WTC11 (cell line): ENCODE measurements at regions not wholly inside any gene's neighbourhood (a gene's known extent, or its start where the extent isn't known, plus 50 kb on each side); places are given as distances from the start of the nearest gene placed in this dataset.

Experiments
- CBFB ChIP-seq: sonication (generic); formaldehyde crosslinking; IDR thresholded peaks from 2 replicates; pipeline ENCODE4 v1.8.1; 2022; ENCODE audit warnings: mild to moderate bottlenecking, low read depth, missing genetic modification reagents
- ELF4 ChIP-seq: sonication (generic); formaldehyde crosslinking; IDR thresholded peaks from 2 replicates; pipeline ENCODE4 v1.8.1; 2022; ENCODE audit warnings: low read depth, mild to moderate bottlenecking, moderate library complexity, missing genetic modification reagents
- FOXP4 ChIP-seq: sonication (generic); formaldehyde crosslinking; IDR thresholded peaks from 2 replicates; pipeline ENCODE4 v1.8.0; 2022; ENCODE audit warnings: mild to moderate bottlenecking, missing genetic modification reagents
- JUN ChIP-seq: sonication (generic); formaldehyde crosslinking; IDR thresholded peaks from 2 replicates; pipeline ENCODE4 v1.8.0; 2023; ENCODE audit warnings: mild to moderate bottlenecking, missing genetic modification reagents
- MXD4 ChIP-seq: fragments of 250-450 bp; sonication (Bioruptor Pico); IDR thresholded peaks from 2 replicates; pipeline ENCODE4 v1.8.0; 2021; ENCODE audit warnings: mild to moderate bottlenecking, moderate library complexity, borderline replicate concordance
- SP1 ChIP-seq: sonication (generic); formaldehyde crosslinking; conservative IDR thresholded peaks from 2 replicates; pipeline ENCODE4 v1.8.1; 2022; ENCODE audit warnings: missing genetic modification reagents
- ZNF232 ChIP-seq: sonication (generic); formaldehyde crosslinking; IDR thresholded peaks from 2 replicates; pipeline ENCODE4 v1.8.0; 2022; ENCODE audit warnings: mild to moderate bottlenecking, missing genetic modification reagents
- ZNF263 ChIP-seq: sonication (generic); formaldehyde crosslinking; IDR thresholded peaks from 2 replicates; pipeline ENCODE4 v1.8.1; 2022; ENCODE audit warnings: low read depth, mild to moderate bottlenecking, moderate library complexity, missing genetic modification reagents
- TF ChIP-seq, protein P1 (sequence below): fragments of 200-600 bp; IDR thresholded peaks from 2 replicates; pipeline ENCODE4 v1.8.0; 2022; ENCODE audit warnings: antibody characterized with exemption
- TF ChIP-seq, protein P2 (sequence below): sonication (generic); formaldehyde crosslinking; IDR thresholded peaks from 2 replicates; pipeline ENCODE4 v1.8.1; 2022; ENCODE audit warnings: missing genetic modification reagents, borderline replicate concordance
- TF ChIP-seq, protein P3 (sequence below): sonication (generic); formaldehyde crosslinking; conservative IDR thresholded peaks from 2 replicates; pipeline ENCODE4 v1.8.1; 2023; ENCODE audit warnings: mild to moderate bottlenecking, low read depth, missing genetic modification reagents, moderate library complexity
- TF ChIP-seq, protein P4 (sequence below): sonication (generic); formaldehyde crosslinking; IDR thresholded peaks from 2 replicates; pipeline ENCODE4 v1.8.0; 2022; ENCODE audit warnings: mild to moderate bottlenecking, missing genetic modification reagents

DNA sequence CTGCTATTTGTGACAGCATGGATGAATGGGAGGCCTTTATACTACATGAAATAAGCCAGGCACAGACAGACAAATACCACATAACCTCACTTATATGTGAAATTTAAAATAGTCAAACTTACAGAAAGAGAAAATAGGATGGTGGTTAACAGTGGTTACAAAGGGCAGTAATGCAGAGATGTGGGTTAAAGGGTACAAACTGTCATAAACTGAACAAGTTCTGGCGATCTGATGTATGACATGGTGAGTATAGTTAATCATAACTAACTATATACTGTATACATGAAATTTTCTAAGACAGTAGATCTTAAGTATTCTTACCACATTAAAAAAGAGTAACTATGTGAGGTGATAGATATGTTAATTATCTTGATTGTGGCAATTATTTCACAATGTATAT lies 558.1 kb upstream of the ZNF804A start:
- TF ChIP-seq, protein P1, sequence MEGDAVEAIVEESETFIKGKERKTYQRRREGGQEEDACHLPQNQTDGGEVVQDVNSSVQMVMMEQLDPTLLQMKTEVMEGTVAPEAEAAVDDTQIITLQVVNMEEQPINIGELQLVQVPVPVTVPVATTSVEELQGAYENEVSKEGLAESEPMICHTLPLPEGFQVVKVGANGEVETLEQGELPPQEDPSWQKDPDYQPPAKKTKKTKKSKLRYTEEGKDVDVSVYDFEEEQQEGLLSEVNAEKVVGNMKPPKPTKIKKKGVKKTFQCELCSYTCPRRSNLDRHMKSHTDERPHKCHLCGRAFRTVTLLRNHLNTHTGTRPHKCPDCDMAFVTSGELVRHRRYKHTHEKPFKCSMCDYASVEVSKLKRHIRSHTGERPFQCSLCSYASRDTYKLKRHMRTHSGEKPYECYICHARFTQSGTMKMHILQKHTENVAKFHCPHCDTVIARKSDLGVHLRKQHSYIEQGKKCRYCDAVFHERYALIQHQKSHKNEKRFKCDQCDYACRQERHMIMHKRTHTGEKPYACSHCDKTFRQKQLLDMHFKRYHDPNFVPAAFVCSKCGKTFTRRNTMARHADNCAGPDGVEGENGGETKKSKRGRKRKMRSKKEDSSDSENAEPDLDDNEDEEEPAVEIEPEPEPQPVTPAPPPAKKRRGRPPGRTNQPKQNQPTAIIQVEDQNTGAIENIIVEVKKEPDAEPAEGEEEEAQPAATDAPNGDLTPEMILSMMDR = no peak
- TF ChIP-seq ZNF232 (no peak), JUN (no peak), ZNF263 (CRISPR knock-in tag) (no peak), CBFB (CRISPR knock-in tag) (no peak), MXD4 (no peak), SP1 (CRISPR knock-in tag) (no peak), FOXP4 (CRISPR knock-in tag) (no peak), ELF4 (CRISPR knock-in tag) (no peak)
- TF ChIP-seq, protein P2, sequence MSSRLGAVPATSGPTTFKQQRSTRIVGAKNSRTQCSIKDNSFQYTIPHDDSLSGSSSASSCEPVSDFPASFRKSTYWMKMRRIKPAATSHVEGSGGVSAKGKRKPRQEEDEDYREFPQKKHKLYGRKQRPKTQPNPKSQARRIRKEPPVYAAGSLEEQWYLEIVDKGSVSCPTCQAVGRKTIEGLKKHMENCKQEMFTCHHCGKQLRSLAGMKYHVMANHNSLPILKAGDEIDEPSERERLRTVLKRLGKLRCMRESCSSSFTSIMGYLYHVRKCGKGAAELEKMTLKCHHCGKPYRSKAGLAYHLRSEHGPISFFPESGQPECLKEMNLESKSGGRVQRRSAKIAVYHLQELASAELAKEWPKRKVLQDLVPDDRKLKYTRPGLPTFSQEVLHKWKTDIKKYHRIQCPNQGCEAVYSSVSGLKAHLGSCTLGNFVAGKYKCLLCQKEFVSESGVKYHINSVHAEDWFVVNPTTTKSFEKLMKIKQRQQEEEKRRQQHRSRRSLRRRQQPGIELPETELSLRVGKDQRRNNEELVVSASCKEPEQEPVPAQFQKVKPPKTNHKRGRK (CRISPR knock-in tag) = no peak
- TF ChIP-seq, protein P3, sequence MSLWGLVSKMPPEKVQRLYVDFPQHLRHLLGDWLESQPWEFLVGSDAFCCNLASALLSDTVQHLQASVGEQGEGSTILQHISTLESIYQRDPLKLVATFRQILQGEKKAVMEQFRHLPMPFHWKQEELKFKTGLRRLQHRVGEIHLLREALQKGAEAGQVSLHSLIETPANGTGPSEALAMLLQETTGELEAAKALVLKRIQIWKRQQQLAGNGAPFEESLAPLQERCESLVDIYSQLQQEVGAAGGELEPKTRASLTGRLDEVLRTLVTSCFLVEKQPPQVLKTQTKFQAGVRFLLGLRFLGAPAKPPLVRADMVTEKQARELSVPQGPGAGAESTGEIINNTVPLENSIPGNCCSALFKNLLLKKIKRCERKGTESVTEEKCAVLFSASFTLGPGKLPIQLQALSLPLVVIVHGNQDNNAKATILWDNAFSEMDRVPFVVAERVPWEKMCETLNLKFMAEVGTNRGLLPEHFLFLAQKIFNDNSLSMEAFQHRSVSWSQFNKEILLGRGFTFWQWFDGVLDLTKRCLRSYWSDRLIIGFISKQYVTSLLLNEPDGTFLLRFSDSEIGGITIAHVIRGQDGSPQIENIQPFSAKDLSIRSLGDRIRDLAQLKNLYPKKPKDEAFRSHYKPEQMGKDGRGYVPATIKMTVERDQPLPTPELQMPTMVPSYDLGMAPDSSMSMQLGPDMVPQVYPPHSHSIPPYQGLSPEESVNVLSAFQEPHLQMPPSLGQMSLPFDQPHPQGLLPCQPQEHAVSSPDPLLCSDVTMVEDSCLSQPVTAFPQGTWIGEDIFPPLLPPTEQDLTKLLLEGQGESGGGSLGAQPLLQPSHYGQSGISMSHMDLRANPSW (CRISPR knock-in tag) = no peak
- TF ChIP-seq, protein P4, sequence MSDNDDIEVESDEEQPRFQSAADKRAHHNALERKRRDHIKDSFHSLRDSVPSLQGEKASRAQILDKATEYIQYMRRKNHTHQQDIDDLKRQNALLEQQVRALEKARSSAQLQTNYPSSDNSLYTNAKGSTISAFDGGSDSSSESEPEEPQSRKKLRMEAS (CRISPR knock-in tag) = no peak
